ENCODE measurements at regions not wholly inside any gene's neighbourhood (a gene's known extent, or its start where the extent isn't known, plus 50 kb on each side); places are given as distances from the start of the nearest gene placed in this dataset.

DNA sequence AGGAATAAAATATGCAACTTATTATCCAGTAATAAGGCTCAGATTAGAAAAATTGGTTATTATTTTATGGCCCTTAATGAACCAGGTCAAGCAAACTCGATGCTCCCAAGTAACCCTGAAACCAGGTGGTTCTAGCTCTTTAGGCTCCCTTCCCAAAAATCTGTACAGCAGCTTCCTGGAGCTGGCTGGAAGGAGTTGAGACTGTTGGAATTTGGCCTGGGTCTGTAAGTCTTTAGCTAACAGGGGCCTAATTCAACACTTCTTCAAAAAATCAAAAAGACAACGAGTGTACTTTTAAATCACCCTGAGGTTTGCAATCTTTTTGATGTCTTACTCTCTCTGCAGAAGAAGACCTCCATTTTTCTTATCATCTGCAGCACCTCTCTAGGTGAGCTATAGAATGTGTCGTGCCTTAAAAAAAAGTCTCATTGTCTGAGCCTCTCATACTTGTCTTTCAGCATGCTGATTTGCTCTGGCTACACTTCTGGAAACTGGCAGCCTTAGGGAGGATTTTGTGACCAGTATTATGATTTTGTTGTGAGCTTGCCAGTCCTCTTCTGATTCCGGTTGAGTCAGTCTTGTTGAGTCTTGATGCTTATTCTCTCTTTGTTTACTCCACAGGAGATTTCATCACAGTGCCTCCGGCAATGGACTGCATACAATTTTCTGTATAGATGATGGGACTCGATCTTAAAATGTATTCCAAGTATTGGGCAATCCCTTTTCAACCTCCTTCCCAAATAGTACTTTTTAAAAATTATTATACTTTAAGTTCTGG is 235.0 kb upstream of the KBTBD8 start:
- no peak overlapping the region for H3K4me3 Mint-ChIP-seq
- H3K27me3 Mint-ChIP-seq = peaks cover 5% of the 10 kb centered on the region
- H3K36me3 Mint-ChIP-seq = no peaks in the 10 kb centered on the region
- no peak overlapping the region for H3K27ac Mint-ChIP-seq
- TF ChIP-seq, protein P1, sequence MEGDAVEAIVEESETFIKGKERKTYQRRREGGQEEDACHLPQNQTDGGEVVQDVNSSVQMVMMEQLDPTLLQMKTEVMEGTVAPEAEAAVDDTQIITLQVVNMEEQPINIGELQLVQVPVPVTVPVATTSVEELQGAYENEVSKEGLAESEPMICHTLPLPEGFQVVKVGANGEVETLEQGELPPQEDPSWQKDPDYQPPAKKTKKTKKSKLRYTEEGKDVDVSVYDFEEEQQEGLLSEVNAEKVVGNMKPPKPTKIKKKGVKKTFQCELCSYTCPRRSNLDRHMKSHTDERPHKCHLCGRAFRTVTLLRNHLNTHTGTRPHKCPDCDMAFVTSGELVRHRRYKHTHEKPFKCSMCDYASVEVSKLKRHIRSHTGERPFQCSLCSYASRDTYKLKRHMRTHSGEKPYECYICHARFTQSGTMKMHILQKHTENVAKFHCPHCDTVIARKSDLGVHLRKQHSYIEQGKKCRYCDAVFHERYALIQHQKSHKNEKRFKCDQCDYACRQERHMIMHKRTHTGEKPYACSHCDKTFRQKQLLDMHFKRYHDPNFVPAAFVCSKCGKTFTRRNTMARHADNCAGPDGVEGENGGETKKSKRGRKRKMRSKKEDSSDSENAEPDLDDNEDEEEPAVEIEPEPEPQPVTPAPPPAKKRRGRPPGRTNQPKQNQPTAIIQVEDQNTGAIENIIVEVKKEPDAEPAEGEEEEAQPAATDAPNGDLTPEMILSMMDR (conservative IDR thresholded peaks at IDR 0.05) = no peak
- H3K9me3 Mint-ChIP-seq = peaks cover 8% of the 10 kb centered on the region
- H3K4me1 Mint-ChIP-seq (ENCODE audit: unreplicated experiment) = peaks cover 10% of the 10 kb centered on the region
- no peak for DNase-seq (ENCODE audit: extremely low spot score, unreplicated experiment)

DNA sequence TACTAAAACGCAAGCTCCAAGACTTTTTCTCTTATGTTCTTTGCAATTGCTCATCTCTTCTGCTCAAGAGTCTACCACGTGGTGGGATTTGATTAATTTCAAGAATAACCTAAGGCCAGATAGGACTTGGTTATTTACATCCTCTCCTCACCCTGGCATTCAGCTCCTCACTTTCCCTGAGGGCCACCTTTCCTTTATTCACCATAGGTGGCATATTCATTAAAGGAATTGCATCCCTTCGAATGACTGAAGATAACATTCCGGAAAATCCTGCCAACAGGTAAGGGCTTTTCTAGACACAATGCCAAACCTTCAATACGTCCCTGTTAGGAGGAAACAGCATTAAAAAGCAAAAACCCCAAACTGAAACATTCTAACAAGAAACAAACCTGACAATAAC is 220.0 kb upstream of the KBTBD8 start:
- TF ChIP-seq, protein P1 (conservative IDR thresholded peaks at IDR 0.05) = no peak
- no peaks in the 10 kb centered on the region for H3K4me1 Mint-ChIP-seq (ENCODE audit: unreplicated experiment)
- H3K4me3 Mint-ChIP-seq = no peak overlapping the region
- no peak overlapping the region for H3K27ac Mint-ChIP-seq
- H3K27me3 Mint-ChIP-seq = peaks cover 5% of the 10 kb centered on the region
- H3K9me3 Mint-ChIP-seq = peaks cover 5% of the 10 kb centered on the region
- no peak for DNase-seq (ENCODE audit: extremely low spot score, unreplicated experiment)
- no peaks in the 10 kb centered on the region for H3K36me3 Mint-ChIP-seq

DNA sequence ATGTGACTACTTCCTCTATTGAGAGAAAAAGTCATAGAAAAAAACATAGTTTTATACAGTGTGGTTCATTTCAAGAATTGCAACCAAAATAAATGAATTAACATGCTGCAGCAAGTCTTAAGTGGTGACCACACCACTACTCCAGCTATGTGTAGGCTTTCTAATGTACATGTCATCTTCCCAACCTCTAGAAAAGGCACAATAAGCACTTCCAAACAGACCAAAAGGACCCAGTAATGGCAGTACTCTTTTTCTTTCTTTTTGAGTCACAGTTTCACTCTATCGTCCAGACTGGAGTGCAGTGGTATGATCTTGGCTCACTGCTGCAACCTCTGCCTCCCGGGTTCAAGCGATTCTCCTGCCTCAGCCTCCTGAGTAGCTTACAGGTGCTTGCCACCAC is 219.3 kb upstream of the KBTBD8 start:
- Mint-ChIP-seq H3K9me3 (peaks cover 5% of the 10 kb centered on the region), H3K27ac (no peak overlapping the region), H3K27me3 (peaks cover 5% of the 10 kb centered on the region), H3K36me3 (no peaks in the 10 kb centered on the region), H3K4me3 (no peak overlapping the region), H3K4me1 (ENCODE audit: unreplicated experiment) (no peaks in the 10 kb centered on the region)
- TF ChIP-seq, protein P1 (conservative IDR thresholded peaks at IDR 0.05) = no peak
- no peak for DNase-seq (ENCODE audit: extremely low spot score, unreplicated experiment)

DNA sequence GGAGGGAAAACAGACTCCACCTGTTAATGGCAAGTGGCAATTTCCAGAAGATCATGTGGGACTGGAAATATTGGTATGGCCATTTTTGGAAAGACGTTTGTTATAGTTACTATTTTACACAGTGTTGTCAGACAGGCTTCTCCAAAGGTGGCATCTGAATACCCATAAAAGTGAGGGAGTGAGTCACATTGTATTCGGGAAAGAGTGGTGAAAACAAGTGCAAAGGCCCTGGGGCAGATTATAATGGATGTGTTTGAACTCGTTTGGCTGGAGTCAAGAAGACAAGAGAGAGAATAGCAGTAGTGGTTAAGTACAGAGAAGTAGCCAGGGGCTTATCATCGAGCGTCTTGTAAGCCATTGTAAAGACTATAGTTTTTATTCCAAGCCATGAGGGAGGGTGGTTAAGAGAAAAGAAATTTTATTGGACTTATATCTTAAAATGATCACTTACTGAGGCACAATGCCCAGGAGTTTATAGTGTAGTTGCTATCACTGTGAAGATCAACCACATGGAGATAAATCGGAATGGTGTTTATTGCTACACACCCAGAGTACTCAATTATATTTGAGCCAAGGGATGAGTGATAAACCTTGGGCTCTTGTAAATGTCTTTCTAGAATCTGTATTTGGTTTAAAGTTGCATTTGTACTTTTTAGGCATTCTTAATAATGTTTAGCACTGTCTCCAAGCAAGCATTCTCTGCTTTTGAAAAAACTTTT is 212.8 kb upstream of the KBTBD8 start:
- H3K9me3 Mint-ChIP-seq = peaks cover 9% of the 10 kb centered on the region
- peaks cover 11% of the 10 kb centered on the region for H3K4me1 Mint-ChIP-seq (ENCODE audit: unreplicated experiment)
- no peak for DNase-seq (ENCODE audit: extremely low spot score, unreplicated experiment)
- H3K27me3 Mint-ChIP-seq = no peaks in the 10 kb centered on the region
- peak overlapping the region; percentile 11 for H3K4me3 Mint-ChIP-seq
- TF ChIP-seq, protein P1 (conservative IDR thresholded peaks at IDR 0.05) = no peak
- no peak overlapping the region for H3K27ac Mint-ChIP-seq
- H3K36me3 Mint-ChIP-seq = no peaks in the 10 kb centered on the region

DNA sequence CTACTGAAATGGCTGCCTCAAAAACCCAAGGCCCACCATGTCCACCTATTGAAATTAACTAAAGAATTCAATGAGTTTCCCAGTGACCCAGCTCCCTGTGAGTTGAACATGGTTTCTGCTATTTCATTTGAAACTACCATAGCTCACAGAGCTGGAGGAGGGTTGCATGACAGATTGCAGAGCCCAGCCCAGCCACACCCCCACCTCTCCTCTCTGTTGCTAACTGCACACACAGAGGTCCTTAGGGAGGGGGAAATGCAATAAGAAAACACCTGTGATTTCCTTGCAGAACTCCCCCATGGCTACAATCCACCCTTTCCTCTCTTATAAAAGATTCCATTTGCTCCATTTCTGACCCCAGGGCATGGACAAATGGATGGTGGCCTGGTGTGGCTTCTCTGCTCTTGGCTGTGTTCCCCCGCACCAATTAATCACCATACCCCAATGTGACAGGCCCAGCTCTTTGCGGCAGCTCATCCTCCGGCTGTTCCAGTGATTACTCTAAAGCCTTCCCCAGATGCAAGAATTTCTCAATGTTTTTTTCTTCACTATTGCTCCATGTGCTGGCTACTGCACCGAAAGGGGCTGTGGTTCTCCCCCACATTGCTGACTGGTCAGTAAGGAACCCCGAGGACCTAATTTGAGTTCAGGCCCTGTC is 208.4 kb upstream of the KBTBD8 start:
- H3K4me3 Mint-ChIP-seq = no peak overlapping the region
- peaks cover 11% of the 10 kb centered on the region for H3K4me1 Mint-ChIP-seq (ENCODE audit: unreplicated experiment)
- H3K36me3 Mint-ChIP-seq = no peaks in the 10 kb centered on the region
- H3K9me3 Mint-ChIP-seq = peaks cover 5% of the 10 kb centered on the region
- DNase-seq (ENCODE audit: extremely low spot score, unreplicated experiment) = no peak
- TF ChIP-seq, protein P1 (conservative IDR thresholded peaks at IDR 0.05) = no peak
- H3K27ac Mint-ChIP-seq = peak overlapping the region; percentile 79
- peaks cover 8% of the 10 kb centered on the region for H3K27me3 Mint-ChIP-seq

Data from type B pancreatic cell (in vitro differentiated cells).